ENCODE measurements at regions not wholly inside any gene's neighbourhood (a gene's known extent, or its start where the extent isn't known, plus 50 kb on each side); places are given as distances from the start of the nearest gene placed in this dataset.

GRCh38 chr1:87905651-87906050 lies 577.0 kb downstream of the LMO4 start:
- Histone ChIP-seq H3K27me3 (ENCODE audit: control insufficient read depth in 3 of 3, insufficient read depth in 3 of 3, low read depth in 1 of 3, low read length in 3 of 3) (no peaks in the 10 kb centered on the region), H2AFZ (ENCODE audit: low read length) (no peak overlapping the region), H3K18ac (ENCODE audit: low read length) (no peak overlapping the region), H3K23ac (ENCODE audit: low read depth, low read length, poor library complexity) (no peak overlapping the region), H3K4me2 (ENCODE audit: insufficient read depth, low read length, poor library complexity, severe bottlenecking) (no peak overlapping the region), H3K79me1 (ENCODE audit: low read depth, low read length) (no peaks in the 10 kb centered on the region), H4K8ac (ENCODE audit: low read depth, low read length) (no peak overlapping the region), H3K9ac (ENCODE audit: low read depth, low read length, poor library complexity) (no peak overlapping the region), H2BK15ac (ENCODE audit: low read length) (no peak overlapping the region), H2BK120ac (ENCODE audit: low read depth, low read length) (no peak overlapping the region), H2BK5ac (ENCODE audit: low read length) (no peak overlapping the region), H3K4ac (ENCODE audit: low read length) (no peak overlapping the region), H3K14ac (ENCODE audit: low read length) (no peak overlapping the region), H3K4me1 (ENCODE audit: control insufficient read depth in 2 of 2, insufficient read depth in 1 of 2, low read depth in 1 of 2, low read length in 2 of 2) (peaks cover 0 to 6% of the 10 kb centered on the region in 2 donors), H3K9me3 (replicated peaks in 1 of 2; ENCODE audit: control insufficient read depth in 2 of 2, insufficient read depth in 1 of 2, low read depth in 1 of 2, low read length in 2 of 2) (no peaks in the 10 kb centered on the region), H2AK5ac (ENCODE audit: low read depth, low read length) (no peak overlapping the region), H3K36me3 (replicated peaks in 1 of 2; ENCODE audit: control insufficient read depth in 2 of 2, insufficient read depth in 2 of 2, low read length in 2 of 2) (no peaks in the 10 kb centered on the region), H3K27ac (replicated peaks; ENCODE audit: low read length) (no peak overlapping the region), H2BK12ac (ENCODE audit: low read length) (no peak overlapping the region), H4K91ac (ENCODE audit: low read depth, low read length, poor library complexity) (no peak overlapping the region), H3K4me3 (ENCODE audit: low read length in 2 of 2) (no peak overlapping the region)
- DNase-seq (ENCODE audit: low spot score), result no peak
- WGBS, 2 donors (ENCODE audit: extremely low coverage in 2 of 2, insufficient read length in 2 of 2, insufficient replicate concordance in 1 of 2), result no CpG with 5 or more reads among the region's 4 CpGs

- Histone ChIP-seq H3K4ac (ENCODE audit: low read length) (no peak overlapping the region), H3K18ac (ENCODE audit: low read length) (no peak overlapping the region), H4K91ac (ENCODE audit: low read depth, low read length, poor library complexity) (no peak overlapping the region), H4K8ac (ENCODE audit: low read depth, low read length) (no peak overlapping the region), H3K9ac (ENCODE audit: low read depth, low read length, poor library complexity) (no peak overlapping the region), H2BK15ac (ENCODE audit: low read length) (no peak overlapping the region), H3K4me2 (ENCODE audit: insufficient read depth, low read length, poor library complexity, severe bottlenecking) (no peak overlapping the region), H3K4me3 (ENCODE audit: low read length in 2 of 2) (no peak overlapping the region), H3K4me1 (ENCODE audit: control insufficient read depth in 2 of 2, insufficient read depth in 1 of 2, low read depth in 1 of 2, low read length in 2 of 2) (peaks cover 0 to 6% of the 10 kb centered on the region in 2 donors), H2AK5ac (ENCODE audit: low read depth, low read length) (no peak overlapping the region), H2AFZ (ENCODE audit: low read length) (no peak overlapping the region), H3K14ac (ENCODE audit: low read length) (no peak overlapping the region), H2BK5ac (ENCODE audit: low read length) (no peak overlapping the region), H3K79me1 (ENCODE audit: low read depth, low read length) (no peaks in the 10 kb centered on the region), H3K36me3 (replicated peaks in 1 of 2; ENCODE audit: control insufficient read depth in 2 of 2, insufficient read depth in 2 of 2, low read length in 2 of 2) (no peaks in the 10 kb centered on the region), H2BK120ac (ENCODE audit: low read depth, low read length) (no peak overlapping the region), H3K27me3 (ENCODE audit: control insufficient read depth in 3 of 3, insufficient read depth in 3 of 3, low read depth in 1 of 3, low read length in 3 of 3) (no peaks in the 10 kb centered on the region), H3K23ac (ENCODE audit: low read depth, low read length, poor library complexity) (no peak overlapping the region), H3K9me3 (replicated peaks in 1 of 2; ENCODE audit: control insufficient read depth in 2 of 2, insufficient read depth in 1 of 2, low read depth in 1 of 2, low read length in 2 of 2) (no peaks in the 10 kb centered on the region), H2BK12ac (ENCODE audit: low read length) (no peak overlapping the region), H3K27ac (replicated peaks; ENCODE audit: low read length) (no peak overlapping the region)
- DNase-seq (ENCODE audit: low spot score), result no peak
- whole genome bisulfite sequencing, 2 donors (ENCODE audit: extremely low coverage in 2 of 2, insufficient read length in 2 of 2, insufficient replicate concordance in 1 of 2), result no CpG with 5 or more reads among the region's 3 CpGs
These were observed 577.4 kb downstream of the LMO4 start for GRCh38 chr1:87906078-87906477.

GRCh38 chr1:87913361-87913760 lies 584.7 kb downstream of the LMO4 start:
- no CpG with 5 or more reads among the region's 1 CpG for WGBS, 2 donors (ENCODE audit: extremely low coverage in 2 of 2, insufficient read length in 2 of 2, insufficient replicate concordance in 1 of 2)
- no peak overlapping the region for H3K23ac ChIP-seq (ENCODE audit: low read depth, low read length, poor library complexity)

GRCh38 chr1:87914396-87914795 lies 585.7 kb downstream of the LMO4 start:
- Histone ChIP-seq H3K23ac (ENCODE audit: low read depth, low read length, poor library complexity) (no peak overlapping the region), H3K14ac (ENCODE audit: low read length) (no peak overlapping the region), H2BK12ac (ENCODE audit: low read length) (no peak overlapping the region), H3K4me1 (ENCODE audit: control insufficient read depth in 2 of 2, insufficient read depth in 1 of 2, low read depth in 1 of 2, low read length in 2 of 2) (no peaks in the 10 kb centered on the region), H3K9me3 (replicated peaks in 1 of 2; ENCODE audit: control insufficient read depth in 2 of 2, insufficient read depth in 1 of 2, low read depth in 1 of 2, low read length in 2 of 2) (no peaks in the 10 kb centered on the region), H2AK5ac (ENCODE audit: low read depth, low read length) (no peak overlapping the region), H2BK120ac (ENCODE audit: low read depth, low read length) (no peak overlapping the region), H3K4me2 (ENCODE audit: insufficient read depth, low read length, poor library complexity, severe bottlenecking) (no peak overlapping the region), H3K79me1 (ENCODE audit: low read depth, low read length) (no peaks in the 10 kb centered on the region), H3K9ac (ENCODE audit: low read depth, low read length, poor library complexity) (no peak overlapping the region), H3K27me3 (ENCODE audit: control insufficient read depth in 3 of 3, insufficient read depth in 3 of 3, low read depth in 1 of 3, low read length in 3 of 3) (no peaks in the 10 kb centered on the region), H2BK5ac (ENCODE audit: low read length) (no peak overlapping the region), H2BK15ac (ENCODE audit: low read length) (no peak overlapping the region), H2AFZ (ENCODE audit: low read length) (no peak overlapping the region), H4K91ac (ENCODE audit: low read depth, low read length, poor library complexity) (no peak overlapping the region), H3K4ac (ENCODE audit: low read length) (no peak overlapping the region), H4K8ac (ENCODE audit: low read depth, low read length) (no peak overlapping the region), H3K4me3 (ENCODE audit: low read length in 2 of 2) (no peak overlapping the region), H3K18ac (ENCODE audit: low read length) (no peak overlapping the region), H3K27ac (replicated peaks; ENCODE audit: low read length) (no peak overlapping the region), H3K36me3 (replicated peaks in 1 of 2; ENCODE audit: control insufficient read depth in 2 of 2, insufficient read depth in 2 of 2, low read length in 2 of 2) (no peaks in the 10 kb centered on the region)
- no peak for DNase-seq (ENCODE audit: low spot score)

More at GRCh38 chr1:87913361-87913760, 584.7 kb downstream of the LMO4 start:
- no peaks in the 10 kb centered on the region for H3K9me3 ChIP-seq (replicated peaks in 1 of 2; ENCODE audit: control insufficient read depth in 2 of 2, insufficient read depth in 1 of 2, low read depth in 1 of 2, low read length in 2 of 2)
- H2BK12ac ChIP-seq (ENCODE audit: low read length), result no peak overlapping the region
- no peak overlapping the region for H3K9ac ChIP-seq (ENCODE audit: low read depth, low read length, poor library complexity)
- H3K14ac ChIP-seq (ENCODE audit: low read length), result no peak overlapping the region
- no peak overlapping the region for H2BK120ac ChIP-seq (ENCODE audit: low read depth, low read length)
- no peak overlapping the region for H3K27ac ChIP-seq (replicated peaks; ENCODE audit: low read length)
- H2AK5ac ChIP-seq (ENCODE audit: low read depth, low read length), result no peak overlapping the region
- no peak overlapping the region for H3K4me3 ChIP-seq (ENCODE audit: low read length in 2 of 2)
- H3K18ac ChIP-seq (ENCODE audit: low read length), result no peak overlapping the region
- H3K79me1 ChIP-seq (ENCODE audit: low read depth, low read length), result no peaks in the 10 kb centered on the region
- no peak for DNase-seq (ENCODE audit: low spot score)
- H3K4me1 ChIP-seq (ENCODE audit: control insufficient read depth in 2 of 2, insufficient read depth in 1 of 2, low read depth in 1 of 2, low read length in 2 of 2), result no peaks in the 10 kb centered on the region
- H3K36me3 ChIP-seq (replicated peaks in 1 of 2; ENCODE audit: control insufficient read depth in 2 of 2, insufficient read depth in 2 of 2, low read length in 2 of 2), result no peaks in the 10 kb centered on the region
- H4K91ac ChIP-seq (ENCODE audit: low read depth, low read length, poor library complexity), result no peak overlapping the region
- H4K8ac ChIP-seq (ENCODE audit: low read depth, low read length), result no peak overlapping the region
- H3K4ac ChIP-seq (ENCODE audit: low read length), result no peak overlapping the region
- H2AFZ ChIP-seq (ENCODE audit: low read length), result no peak overlapping the region
- H3K4me2 ChIP-seq (ENCODE audit: insufficient read depth, low read length, poor library complexity, severe bottlenecking), result no peak overlapping the region
- H2BK5ac ChIP-seq (ENCODE audit: low read length), result no peak overlapping the region
- H3K27me3 ChIP-seq (ENCODE audit: control insufficient read depth in 3 of 3, insufficient read depth in 3 of 3, low read depth in 1 of 3, low read length in 3 of 3), result no peaks in the 10 kb centered on the region
- no peak overlapping the region for H2BK15ac ChIP-seq (ENCODE audit: low read length)
